ENCODE measurements at regions not wholly inside any gene's neighbourhood (a gene's known extent, or its start where the extent isn't known, plus 50 kb on each side); places are given as distances from the start of the nearest gene placed in this dataset.

GRCh38 chr7:21361413-21362125, 66.3 kb upstream of the SP4 start:
- no peak for DNase-seq (ENCODE audit: low read depth in 2 of 2)

- DNase-seq (ENCODE audit: low read depth in 2 of 2), result no peak
These were observed 63.0 kb upstream of the SP4 start for GRCh38 chr7:21364801-21365271.

DNA sequence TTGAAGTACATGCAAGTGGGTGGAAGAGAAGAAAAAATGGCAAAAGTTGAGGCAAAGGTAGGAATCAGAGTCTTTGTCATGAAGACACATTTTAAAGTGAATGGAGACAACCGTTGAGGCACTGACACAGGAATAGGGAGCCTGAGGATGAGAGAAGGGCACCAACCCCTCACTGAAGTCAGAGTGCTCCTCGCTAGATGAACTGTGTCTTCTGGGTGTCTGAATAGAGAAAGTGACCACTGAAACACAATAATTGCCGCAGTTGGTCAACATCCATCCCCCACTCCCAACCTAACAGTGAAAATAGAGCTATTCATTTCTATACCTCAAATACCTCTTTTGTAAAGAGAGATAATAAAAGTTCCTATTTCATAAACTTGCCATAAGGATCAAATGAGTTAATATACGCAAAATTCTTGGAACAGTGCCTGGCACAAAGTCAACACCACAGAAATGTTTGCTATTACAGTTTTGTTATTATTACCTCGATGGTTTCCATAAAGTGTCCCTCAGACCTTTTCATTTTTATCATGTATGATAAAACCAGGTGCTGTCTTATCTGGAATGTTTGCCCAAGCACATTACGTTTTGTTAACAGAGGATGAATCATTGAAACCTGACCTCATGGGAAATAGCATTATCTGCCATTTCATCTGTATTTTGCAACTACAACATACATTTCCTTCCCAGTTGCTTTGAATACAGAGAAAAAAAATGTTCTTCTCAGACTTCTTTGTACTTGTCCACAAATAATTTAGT, 61.8 kb upstream of the SP4 start:
- no peak for DNase-seq (ENCODE audit: low read depth in 2 of 2)

DNA sequence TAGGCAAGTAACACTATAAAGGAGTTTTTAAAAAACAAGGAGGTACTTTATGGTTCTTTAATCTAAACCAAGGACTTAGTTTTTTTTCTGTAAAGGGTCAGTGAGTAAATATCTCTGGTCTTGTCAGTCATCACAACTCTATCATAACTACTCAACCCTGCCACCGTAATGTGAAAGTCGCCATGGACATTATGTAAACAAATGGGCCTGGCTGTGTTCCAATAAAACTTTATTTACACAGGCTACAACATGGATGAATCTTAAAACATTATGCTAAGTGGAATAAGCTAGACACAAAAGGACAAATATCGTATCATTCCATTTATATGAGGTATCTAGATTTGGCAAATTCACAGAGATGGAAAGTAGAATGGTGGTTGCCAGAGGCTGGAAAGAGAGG, 60.8 kb upstream of the SP4 start:
- DNase-seq (ENCODE audit: low read depth in 2 of 2), result no peak

GRCh38 chr7:21367537-21367936, 60.3 kb upstream of the SP4 start:
- DNase-seq (ENCODE audit: low read depth in 2 of 2), result no peak

- DNase-seq (ENCODE audit: low read depth in 2 of 2), result no peak
These were observed 59.6 kb upstream of the SP4 start for GRCh38 chr7:21368317-21368716.

DNA sequence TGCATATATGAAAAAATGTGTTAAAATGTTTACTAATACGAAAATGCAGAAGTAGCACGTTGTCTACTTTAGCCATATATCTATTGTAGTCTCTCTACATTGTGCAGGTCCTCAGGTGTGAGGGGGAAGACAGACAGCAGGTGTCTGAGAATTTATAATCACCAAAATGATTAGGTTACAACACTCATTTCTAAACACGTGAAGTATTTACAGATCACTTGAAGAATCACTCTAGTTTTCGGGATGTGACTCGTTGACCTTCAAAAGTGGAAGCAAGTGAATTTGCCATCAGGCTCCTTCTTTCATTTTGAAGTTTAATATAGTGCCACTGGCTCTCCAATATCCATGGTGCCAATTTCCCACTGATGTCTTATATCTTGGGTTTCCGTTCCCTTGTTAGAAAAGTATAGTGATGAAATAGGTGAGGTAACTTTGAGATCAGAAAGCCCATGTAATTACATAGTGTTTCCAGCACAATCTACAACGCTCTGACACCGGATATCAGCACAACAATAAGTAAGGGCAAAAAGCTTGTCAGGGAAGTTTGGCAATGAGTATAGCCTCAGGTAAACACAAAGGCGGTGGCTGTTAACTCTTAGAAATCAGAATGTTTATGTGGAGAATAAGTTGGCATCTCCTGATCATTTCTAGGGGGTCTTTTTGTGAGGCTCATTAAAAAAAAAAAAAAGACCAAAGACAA, 57.5 kb upstream of the SP4 start:
- no peak for DNase-seq (ENCODE audit: low read depth in 2 of 2)

DNA sequence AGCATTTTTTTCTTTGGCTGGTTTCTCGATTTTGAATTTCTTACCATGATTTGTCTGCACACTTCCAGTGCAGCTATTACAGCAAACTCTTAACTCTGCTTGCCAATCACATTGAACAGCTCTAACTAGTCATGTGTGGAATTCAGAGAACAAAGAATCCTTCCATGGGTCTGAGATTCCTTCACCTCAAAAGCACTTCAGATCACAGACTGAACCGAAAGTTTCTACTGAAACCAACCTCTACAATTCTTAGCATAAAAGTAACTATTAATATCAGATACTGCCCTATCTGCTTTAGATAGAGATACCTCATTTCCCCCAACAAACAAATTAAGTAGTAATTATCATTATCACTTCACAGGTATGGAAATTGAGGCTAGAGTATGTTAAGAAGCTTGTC, 56.5 kb upstream of the SP4 start:
- no peak for DNase-seq (ENCODE audit: low read depth in 2 of 2)

GRCh38 chr7:21373031-21373430, 54.9 kb upstream of the SP4 start:
- DNase-seq (ENCODE audit: low read depth in 2 of 2), result no peak

DNA sequence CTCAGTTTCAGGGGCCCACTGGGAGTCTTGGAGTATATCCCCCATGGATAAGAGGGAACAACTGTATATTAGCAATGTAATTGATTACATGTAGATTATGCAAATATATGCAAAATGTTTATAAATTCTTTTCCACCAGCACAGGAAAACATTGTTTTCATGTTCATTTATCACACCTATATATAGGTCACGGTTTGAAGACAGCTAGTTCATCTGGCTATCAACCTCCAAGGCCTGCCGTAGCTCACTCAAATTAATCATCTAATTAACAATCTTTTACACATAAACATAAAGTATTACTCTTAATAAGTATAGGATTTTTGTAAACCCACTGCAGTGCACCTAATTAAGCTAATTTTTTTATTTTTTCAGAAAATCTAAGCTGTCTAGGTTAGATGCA, 53.7 kb upstream of the SP4 start:
- no peak for DNase-seq (ENCODE audit: low read depth in 2 of 2)

DNA sequence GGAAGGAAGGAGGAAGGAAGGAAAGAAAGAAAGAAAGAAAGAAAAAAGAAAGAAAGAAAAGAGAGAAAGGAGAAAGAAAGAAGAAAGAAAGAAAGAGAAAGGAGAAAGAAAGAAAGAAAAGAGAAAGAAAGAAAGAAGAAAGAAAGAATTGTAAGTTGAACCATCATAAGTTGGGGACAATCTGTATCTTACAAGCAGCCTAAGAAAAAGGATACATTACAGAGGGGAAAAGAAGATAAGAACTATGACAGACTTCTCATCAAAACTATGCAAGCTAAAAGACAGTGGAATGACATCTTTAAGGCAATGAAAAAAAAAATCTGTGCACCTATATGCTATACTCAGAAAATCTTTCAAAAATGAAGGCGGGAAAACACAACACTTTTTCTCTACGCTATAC, 50.3 kb upstream of the SP4 start:
- no peak for DNase-seq (ENCODE audit: low read depth in 2 of 2)
